GM21529 (cell line): ENCODE measurements at regions not wholly inside any gene's neighbourhood (a gene's known extent, or its start where the extent isn't known, plus 50 kb on each side); places are given as distances from the start of the nearest gene placed in this dataset.
"Not testable (repeated sequence)": the region's sequence is repeated elsewhere in the genome, so short reads cannot be mapped to it uniquely, and the experiment has no call there.

Experiments used
- ATAC-seq: cut with Tn5 transposase; IDR thresholded peaks from one replicate; pipeline ENCODE4 v1.9.1; 2021; ENCODE audit not compliant: unreplicated experiment

DNA sequence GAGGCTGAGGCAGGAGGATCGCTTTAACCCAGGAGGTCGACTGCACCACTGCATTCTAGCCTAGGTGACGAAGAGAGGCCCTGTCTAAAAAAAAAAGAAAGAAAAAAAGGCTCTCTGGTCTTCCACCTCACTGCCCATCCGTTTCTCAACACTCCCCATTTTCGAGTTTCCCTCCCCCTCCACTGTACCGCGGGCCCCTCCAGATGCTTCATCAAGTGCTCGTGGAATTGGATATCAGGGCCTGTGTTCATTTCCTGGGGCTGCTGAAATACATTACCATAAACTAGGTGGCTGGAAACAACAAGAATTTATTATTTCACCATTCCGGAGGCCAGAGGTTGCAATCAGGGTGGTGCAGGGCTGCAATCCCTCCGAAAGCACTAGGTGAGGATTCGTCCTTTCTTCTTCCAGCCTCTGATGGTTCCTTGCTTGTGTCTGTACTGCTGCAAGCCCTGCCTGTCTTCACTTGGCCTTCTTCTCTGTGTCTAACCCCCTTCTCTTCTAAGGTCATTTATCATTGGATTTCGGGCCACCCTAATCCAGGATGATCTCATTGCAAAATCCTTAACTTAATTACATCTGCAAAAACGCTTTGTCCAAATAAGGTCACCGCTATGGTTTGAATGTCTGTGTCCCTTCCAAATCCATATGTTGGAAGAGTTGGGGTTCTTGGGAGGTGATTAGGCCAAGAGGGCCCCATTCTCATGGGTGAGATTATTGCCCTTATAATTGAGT, 135.1 kb downstream of the CRLF3 start:
- not testable (repeated sequence) for ATAC-seq

DNA sequence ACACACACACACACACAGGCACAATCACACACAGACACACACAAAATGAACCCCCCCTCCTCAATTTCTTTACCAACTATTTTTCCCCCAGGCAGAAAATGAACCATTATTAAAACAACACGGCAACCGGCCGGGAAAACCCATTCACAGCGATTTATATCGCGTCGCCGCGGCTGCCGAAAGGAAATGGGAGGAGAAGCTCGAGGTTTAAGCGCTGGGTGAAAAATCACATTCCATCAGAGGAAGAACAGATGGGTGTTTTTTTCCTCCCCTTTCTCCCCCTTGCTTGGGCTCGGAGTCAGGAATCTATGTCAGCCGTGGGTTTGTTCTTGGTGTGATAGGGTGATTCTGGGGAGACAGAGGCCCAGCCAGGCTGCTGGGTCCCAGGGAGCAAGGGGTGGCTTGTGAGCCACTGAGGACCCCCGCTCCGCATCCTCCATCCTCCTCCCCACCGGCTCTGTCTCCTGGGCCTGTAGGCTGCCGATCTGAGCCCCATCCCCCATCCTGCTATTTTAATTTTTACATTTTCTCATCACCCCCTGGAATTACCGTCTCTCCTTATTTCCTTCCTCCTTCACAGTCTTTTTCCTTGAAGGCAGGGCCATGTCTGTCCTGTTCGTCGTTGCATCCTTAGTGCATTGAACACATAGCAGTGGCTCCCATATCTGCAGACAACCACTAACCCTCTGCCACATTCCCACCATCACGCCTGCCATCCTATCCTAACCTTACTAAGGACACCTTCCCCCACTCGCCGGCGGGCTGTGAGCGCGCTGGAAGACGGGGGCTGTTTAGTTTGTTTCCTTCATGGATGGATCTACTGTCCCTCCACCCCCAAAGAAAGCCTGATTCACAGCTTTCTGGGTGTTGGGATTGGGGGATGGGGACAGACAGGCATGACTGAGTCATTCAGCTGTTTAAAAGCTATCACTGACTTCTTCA, 137.7 kb downstream of the CRLF3 start:
- not testable (repeated sequence) for ATAC-seq

DNA sequence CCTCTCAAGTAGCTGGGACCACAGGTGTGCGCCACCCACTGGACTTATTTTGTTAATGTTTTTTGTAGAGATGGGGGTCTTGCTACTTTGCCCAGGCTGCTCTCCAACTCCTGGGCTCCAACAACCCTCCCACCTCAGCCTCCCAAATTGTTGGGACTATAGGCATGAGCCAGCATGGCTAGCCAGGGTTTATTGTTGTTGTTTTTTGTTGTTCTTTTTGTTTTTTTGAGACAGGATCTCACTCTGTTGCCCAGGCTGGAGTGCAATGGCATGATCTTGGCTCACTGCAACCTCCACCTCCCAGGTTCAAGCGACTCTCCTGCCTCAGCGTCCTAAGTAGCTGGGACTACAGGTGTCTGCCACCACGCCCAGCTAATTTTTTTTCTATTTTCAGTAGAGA, 142.2 kb downstream of the CRLF3 start:
- ATAC-seq = not testable (repeated sequence)

DNA sequence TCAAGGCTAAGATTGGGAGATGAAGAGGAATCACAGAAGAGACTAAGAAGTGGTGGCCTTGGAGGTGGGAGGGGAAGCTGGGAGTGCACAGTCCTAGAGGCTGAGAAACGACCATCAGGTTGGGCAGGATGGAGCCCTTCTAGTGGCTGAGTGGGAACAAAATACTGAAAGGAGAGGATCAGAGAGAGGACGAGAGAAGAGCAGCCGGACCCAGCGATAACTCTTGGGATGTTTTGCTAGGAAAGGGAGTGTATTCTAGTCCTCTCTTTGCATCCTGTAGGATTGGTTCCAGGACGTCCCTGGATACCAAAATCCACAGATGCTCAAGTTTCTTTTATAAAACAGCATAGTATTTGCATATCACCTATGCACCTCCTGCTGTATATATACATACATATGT, 143.8 kb downstream of the CRLF3 start:
- not testable (repeated sequence) for ATAC-seq

DNA sequence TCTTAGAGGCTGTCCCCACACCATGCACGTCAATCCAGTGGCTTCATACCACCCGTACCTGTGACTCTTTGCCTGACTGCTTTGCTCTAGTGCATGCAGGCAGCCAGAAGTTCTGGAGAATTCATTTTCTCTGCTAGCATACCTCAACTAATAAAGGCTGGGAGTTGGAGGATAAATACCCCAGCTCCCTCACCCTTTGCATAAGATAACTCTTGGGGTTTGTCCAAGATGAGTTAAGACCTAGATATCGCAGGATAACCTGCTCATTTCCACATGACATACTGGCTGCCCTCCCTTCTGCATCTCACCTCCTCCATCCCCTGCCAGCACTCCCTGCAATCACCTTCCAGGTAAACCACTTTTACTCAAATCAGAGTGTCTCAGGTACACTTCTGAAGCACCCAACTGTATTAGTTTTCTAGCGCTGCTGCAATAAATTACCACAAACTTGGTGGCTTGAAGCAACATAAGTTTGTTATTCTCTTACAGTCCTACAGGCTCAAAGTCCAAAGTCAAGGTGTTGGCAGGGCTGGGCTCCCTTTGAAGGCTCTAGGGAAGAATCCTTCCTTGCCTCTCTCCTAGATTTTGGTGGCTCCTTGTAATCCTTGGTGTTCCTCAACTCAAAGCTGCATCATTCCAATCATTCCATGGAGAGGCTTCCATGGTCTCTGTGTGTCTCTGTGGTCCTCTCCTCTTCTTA, 146.8 kb downstream of the CRLF3 start:
- no peak for ATAC-seq

DNA sequence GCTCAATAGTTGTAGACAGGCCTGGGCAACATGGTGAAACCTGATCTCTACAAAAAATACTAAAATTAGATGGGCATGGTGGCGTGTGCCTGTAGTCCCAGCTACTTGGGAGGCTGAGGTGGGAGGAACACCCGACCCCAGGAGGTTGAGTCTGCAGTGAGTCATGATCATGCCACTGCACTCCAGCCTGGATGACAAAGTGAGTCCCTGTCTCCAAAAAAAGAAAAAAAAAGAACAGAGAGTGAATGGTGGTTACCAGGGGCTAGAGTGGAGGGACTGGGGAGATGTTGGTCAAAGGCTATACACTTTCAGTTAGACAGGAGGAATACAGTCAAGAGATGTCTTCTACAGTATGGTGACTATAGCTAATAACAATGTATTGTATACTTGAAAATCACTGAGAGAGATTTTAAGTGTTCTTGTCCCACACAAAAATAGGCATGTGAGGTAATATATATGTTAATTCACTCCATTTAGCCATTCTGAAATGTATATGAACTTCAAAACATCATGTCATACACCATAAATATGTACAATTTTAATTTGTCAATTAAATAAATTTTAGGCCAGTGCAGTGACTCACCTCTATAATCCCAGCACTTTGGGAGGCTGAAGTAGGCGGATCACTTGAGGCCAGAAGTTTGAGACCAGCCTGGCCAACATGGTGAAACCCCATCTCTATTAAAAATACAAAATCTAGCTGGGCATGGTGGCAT, 148.6 kb downstream of the CRLF3 start:
- not testable (repeated sequence) for ATAC-seq

DNA sequence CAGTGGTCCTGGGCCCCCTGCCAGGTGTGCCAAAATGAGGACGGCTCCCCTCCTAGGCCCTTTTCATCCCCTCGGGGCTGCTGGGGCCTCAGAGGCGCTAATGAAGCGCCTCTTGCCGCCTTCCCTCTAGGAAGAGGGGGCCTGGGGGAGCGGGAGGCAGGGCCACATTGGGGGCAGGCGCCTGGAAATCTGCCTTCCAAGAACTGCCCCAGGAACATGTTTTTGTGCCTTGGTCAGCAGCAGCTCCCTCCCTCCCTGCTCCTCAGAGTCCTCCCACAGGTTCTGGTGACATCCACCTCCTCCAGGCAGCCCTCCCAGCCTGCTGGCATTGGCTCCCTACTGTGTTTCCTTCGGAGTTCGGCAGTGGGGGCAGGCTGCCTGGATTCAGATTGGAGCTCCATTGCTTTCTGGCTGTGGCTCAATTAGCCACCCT, 155.3 kb downstream of the CRLF3 start:
- not testable (repeated sequence) for ATAC-seq

DNA sequence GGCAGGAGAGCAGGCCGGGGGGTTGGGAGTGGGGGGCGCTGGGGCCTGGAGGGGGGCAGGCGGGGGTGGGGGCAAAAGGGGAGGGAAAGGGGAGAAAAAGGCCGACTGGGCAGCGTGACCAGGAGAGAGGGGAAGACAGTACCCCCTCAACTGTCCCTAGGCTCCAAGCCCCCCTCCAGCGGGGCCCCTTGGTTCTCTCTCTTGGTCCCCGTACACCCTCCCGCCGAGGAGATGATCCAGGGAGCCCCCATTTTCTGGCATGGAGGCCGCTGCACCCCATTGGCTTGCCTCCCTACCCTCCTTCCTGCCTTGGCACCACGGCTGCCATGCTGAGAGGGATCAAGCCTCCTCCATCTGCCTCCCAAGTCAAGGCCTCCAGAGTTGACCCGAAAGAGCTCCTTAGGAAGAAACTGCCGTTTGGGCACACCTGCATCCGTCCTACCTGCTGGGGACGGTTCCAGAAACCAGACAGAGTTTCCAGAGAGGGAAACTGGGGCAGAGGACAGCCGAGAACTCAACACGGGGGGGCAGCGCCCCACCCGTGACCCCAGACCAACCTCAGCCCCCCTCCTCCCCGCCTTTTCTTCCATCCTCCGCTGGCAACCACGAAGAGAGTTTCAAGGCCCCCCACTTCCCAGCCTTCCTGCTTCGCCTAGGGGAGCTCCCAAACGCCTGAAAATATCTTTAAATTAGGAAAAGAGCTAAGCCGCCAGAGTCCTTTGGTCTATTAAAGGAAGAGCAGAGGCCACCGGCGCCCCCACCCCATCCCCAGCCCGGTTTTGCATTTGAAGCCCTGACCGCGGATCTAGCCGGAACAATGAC, 155.9 kb downstream of the CRLF3 start:
- not testable (repeated sequence) for ATAC-seq

DNA sequence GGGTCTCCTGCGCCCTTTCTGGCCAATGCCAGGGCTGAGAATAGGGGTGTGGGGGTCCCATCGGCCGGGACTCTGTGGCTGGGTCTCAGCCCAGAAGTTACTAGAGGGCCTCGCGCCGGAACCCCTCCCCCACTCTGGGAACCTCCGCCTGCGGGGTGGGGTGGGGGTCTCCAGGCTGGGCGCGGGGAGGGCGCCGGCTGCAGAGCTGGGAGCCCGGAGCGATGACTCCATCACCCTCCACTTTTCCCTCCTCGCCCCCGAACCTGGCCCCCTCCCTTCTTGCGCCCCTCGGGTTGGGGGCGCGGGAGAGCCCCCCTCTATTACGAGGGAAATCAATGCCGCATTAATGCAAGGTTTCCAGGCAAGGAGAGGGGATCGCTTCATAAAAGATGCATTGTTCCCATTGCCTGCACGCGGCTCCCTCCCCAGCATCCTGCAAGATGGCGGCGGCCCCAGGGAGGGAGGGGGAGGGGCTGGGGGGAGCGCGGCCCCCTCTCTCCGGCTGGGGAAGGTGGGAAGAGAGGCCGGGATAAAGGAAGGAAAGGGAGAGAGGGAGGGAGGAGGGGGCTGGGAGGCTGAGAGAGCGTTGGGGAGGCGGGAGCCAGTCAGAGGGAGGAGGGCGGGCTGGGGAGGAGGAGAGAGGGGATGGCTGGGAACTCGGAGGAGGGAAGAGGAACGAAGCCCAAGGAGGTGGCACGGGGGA, 156.7 kb downstream of the CRLF3 start:
- ATAC-seq = not testable (repeated sequence)

DNA sequence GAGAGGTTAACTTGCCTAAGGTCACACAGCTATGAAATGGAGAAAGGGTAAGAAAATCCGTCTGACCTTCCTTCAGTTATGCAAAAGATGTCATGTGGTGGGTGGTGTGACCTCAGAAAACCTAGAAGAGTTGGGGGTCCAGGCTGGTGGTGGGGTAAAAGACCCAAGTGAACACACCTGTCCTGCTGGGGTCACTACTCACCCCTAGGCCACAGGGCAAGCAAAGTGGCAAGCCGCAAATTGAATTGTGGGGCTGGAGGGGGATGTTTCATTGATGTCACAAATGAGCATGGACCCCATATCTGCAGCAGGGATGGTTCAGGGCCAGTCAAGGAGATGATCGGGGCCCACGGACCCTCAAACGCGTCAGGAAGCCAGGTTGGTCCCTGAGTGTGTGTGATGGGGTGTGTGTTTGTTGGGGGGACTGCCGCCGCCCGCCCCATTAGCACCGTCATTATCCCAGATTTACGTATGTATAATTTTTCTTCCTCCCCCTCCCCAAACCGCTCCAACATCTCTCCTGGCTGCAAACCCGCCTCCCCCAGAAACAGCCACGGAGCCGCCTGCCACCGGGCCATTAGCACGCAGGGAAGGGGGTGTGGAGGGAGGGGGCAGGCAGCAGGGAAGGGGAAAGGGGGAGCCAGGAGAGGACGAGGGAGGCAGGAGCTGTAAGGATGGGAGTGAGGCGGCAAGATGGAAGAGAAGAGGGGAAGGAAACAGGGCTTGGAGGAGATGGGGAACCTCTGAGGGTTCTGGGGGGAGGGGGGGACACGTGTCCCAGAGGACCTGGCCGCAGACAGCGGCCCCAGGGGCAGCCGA, 157.4 kb downstream of the CRLF3 start:
- ATAC-seq = not testable (repeated sequence)

DNA sequence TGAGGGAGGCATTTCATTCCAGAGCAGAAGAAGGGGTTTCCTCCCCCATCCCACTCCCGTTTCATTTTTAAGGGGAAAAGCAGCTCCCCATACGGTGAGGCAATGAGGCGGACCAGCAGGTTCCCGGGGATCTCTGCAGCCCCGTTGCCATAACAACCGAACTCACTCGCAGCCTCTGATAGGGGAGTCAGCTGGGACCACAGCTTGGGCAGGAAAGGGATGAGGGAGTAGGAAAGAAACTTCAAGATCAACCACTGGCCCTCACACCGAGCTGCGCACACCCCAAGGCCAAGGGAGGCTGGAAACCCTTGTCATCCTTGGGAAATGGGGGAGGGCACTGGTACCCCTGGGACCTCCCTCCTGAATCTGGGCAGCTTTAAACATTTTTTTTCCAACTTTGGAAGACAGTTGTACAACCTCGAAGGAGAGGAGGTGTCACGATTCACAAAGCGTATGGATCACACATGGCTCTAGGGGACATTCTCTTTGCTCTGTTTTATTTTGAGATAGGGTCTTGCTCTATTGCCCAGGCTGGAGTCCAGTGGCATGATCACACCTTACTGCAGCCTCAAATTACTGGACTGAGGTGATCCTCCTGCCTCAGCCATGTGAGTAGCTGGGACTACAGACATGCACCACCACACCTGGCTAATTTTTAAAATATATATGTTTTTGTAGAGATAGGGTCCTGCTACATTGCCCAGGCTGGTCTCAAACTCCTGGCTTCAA, 160.6 kb downstream of the CRLF3 start:
- ATAC-seq = not testable (repeated sequence)

DNA sequence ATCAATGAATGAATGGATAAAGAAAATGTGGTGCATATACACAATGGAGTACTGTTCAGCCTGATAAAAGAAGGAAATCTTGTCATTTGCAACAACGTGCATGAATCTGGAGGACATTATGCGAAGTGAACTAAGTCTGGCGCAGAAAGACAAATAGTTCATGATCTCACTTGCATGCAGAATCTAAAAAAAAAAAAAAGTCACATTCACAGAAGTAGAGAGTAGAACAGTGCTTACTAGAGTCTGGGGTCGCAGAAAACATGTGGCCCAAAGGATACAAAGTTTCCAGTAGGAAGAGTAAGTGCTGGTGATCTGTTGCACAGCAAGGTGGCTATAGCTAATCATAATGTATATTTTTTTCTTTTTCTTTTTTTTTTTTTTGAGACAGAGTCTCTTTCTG, 167.3 kb downstream of the CRLF3 start:
- not testable (repeated sequence) for ATAC-seq

DNA sequence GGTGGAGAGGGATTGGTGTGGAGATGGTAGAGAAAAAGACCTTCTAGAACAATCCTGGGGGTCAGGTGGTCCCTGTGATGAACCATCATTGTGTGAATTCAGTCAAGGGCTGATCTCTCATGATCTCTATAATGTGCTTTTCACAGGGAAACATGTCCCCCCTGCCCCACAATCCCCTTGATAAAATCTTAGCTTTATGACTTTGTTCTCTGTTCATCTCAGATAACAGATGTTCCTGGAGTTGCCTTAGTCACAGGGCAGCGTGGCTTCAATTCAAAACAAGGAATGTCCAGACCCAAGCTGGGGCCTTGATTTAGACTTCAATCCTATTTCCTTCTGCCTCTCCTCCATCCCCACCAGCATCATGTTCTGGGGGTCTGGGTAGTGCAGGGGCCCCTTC, 171.5 kb downstream of the CRLF3 start:
- ATAC-seq = not testable (repeated sequence)

DNA sequence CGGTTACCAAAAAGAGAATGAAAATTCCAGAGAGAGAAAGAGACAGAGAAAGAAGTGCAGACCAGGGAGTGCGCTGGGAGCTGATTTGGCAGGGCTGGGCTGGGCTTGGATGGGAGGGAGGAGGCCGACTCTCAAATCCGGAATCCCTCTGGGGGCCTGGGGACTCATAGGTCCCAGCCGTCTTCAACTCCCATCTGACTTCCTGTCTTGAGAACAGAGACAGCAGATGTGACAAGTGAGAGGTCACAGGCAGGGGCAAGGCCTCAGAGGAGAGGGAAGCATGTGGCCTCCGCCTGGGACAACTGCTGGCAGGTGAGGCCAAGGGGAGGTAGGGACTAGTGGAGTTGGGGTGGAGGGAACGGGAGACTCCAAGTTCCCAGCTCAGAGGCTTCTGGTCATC, 172.9 kb downstream of the GOSR1 start:
- not testable (repeated sequence) for ATAC-seq

DNA sequence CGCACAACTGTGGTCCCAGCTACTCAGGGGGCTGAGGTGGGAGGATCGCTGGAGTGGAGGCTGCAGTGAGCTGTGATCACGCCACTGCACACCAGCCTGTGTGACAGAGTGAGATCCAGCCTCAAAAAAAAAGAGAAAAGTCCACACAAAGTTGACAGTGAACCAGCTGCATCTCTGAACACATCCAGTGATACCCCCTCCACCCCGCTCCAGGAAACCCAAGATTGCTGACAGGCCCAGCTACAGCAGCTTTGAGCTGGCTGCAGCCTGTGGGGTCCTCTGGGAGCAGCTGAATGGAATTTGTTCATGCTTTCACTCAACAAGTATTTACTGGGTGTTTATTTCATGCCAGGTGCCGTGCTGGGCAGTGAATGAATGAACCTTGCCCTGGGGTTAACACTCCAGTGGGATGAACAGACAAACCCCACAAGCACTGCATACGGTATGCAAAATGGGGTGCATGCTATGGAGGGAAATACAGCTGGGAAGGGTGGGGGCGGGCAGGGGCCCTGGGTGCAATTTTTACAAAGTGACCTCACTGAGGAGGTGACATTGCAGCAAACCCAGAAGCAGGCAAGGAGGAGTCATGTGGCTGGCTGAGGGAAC, 170.9 kb downstream of the GOSR1 start:
- ATAC-seq = not testable (repeated sequence)

DNA sequence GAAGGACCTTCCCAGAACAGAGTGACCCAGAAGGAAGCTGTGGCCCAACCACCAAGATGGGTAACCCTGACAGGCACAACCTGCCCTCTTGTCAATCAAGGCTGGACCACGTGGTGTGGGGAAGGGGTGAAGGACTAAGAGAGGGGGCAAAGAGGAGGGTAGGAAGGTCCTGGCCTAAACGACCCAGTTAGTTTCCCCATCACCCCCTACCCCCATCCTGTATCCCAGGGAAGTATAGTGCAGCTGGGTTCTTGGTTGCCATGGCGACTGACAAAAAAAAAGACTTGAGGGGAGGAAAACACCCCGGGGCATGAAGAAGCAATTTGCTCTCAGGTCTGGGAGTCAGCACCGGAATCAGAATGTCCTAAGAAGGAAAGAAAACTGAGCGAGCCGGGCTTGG, 168.7 kb downstream of the GOSR1 start:
- not testable (repeated sequence) for ATAC-seq

DNA sequence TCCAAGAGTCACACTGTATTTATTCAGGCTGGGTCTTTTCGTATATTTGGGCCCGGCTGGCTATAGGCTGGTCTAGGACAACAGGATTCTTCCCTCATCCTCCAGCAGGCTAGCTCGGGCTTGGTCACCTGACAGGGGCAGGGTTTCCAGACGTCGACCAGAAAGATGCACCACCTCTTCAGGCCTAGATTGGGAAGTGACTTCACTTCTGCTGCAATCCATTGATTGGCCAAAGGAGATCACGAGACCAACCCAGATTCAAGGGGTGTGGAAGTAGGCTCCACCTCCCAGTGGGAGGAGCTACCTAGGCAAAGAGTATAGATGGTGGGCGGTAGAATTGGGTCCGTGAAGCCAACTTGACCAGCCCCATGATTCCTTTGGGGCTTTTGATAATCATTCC, 167.5 kb downstream of the GOSR1 start:
- ATAC-seq = peak; percentile 58
